ENCODE measurements at regions not wholly inside any gene's neighbourhood (a gene's known extent, or its start where the extent isn't known, plus 50 kb on each side); places are given as distances from the start of the nearest gene placed in this dataset.

DNA sequence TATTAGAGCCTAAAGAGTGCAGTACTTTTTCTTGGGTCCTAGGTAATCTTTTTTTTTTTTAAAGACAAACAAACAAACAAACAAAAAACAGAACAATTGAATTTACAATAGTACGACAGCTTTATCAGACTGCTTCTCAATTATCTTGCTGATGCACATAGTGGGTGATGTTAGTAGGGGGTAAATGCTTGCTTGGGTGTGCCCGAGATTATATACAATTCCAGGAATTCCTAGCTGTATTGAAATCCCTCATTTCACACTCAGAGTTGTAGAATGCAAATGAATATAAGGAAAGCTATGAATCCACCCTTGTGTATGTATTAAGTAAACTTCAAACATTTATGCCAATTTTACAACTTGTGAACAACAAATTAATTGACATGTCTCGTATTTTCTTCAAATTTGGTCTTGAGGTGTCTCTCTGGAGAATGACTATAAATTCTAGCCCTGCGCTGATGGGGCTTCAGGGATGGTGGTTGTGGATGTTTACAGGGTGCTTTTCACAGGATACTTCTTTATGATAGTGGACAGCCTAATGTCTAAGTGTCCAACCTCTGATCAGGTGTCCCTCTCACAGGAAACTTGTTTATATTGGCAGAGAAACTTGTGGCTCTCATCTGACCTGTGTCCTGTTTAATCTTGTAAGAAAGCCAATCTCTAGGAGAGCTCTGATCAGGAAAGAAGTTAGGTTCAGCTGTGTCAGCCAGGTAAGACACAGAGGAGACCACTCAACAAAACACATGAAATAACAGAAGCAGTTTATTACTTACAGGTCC lies 61.9 kb upstream of the SLC39A10 start:
- TF ChIP-seq POLR2A (IDR thresholded peaks at IDR 0.05; ENCODE audit: low read depth, low read length), result no peak
- no peak for TF ChIP-seq POLR2AphosphoS5 (IDR thresholded peaks at IDR 0.05; ENCODE audit: low read depth, low read length)
- no peak for TF ChIP-seq TAF1 (IDR thresholded peaks at IDR 0.05; ENCODE audit: borderline replicate concordance, low read depth, low read length)

All from GM12892 (cell line).